CD14-positive monocyte (primary cell): ENCODE measurements at regions not wholly inside any gene's neighbourhood (a gene's known extent, or its start where the extent isn't known, plus 50 kb on each side); places are given as distances from the start of the nearest gene placed in this dataset.

ENCODE experiments used
- DNase-seq, 3 donors: peaks; one replicate each; pipeline ENCODE4 v3.0.0-alpha.2; 2011 to 2022
- H2AFZ ChIP-seq: 2 replicates; pipeline ENCODE4 v1.6.0; 2012; ENCODE audit warnings: mild to moderate bottlenecking, low read depth, low read length, inconsistent platforms; ENCODE audit not compliant: insufficient read depth, poor library complexity, severe bottlenecking
- H3K27ac ChIP-seq, 2 donors: 1 replicate in 1 of 2; 2 replicates in 1 of 2; pipeline ENCODE4 v1.5.1; 2012 to 2013; ENCODE audit warnings: low read length in 2 of 2, control low read depth in 1 of 2, inconsistent platforms in 1 of 2, low read depth in 1 of 2, mild to moderate bottlenecking in 1 of 2
- H3K27me3 ChIP-seq, 2 donors: one replicate each; pipeline versions ENCODE4 v1.6.0 to v1.6.1; 2011 to 2013; ENCODE audit warnings: low read length in 2 of 2; ENCODE audit not compliant: control insufficient read depth in 2 of 2, insufficient read depth in 2 of 2
- H3K36me3 ChIP-seq, 2 donors: replicated peaks in 1 of 2; 1 replicate in 1 of 2; 2 replicates in 1 of 2; pipeline versions ENCODE4 v1.5.1 to v1.6.1; 2012 to 2013; ENCODE audit warnings: low read length in 2 of 2, control low read depth in 1 of 2, inconsistent platforms in 1 of 2, mild to moderate bottlenecking in 1 of 2; ENCODE audit not compliant: insufficient read depth in 2 of 2, control insufficient read depth in 1 of 2
- H3K4me1 ChIP-seq, 2 donors: 1 replicate in 1 of 2; 2 replicates in 1 of 2; pipeline versions ENCODE4 v1.5.1 to v1.6.1; 2012 to 2013; ENCODE audit warnings: low read length in 2 of 2, control low read depth in 1 of 2, inconsistent platforms in 1 of 2, mild to moderate bottlenecking in 1 of 2, moderate library complexity in 1 of 2; ENCODE audit not compliant: insufficient read depth in 2 of 2, control insufficient read depth in 1 of 2
- H3K4me2 ChIP-seq: replicated peaks from 2 replicates; pipeline ENCODE3; 2012; ENCODE audit warnings: low read length, moderate library complexity, mild to moderate bottlenecking; ENCODE audit not compliant: poor library complexity, severe bottlenecking; ENCODE audit errors: extremely low read depth
- H3K4me3 ChIP-seq, 3 experiments: fragments of 200-600 bp in 1 of 3; sonication (generic) in 1 of 3; replicated peaks in 1 of 3; 1 replicate in 2 of 3; 2 replicates in 1 of 3; pipeline ENCODE4 v1.5.1; 2011 to 2013; ENCODE audit warnings: low read length in 3 of 3, mild to moderate bottlenecking in 3 of 3, control low read depth in 2 of 3, low read depth in 2 of 3, inconsistent platforms in 1 of 3, moderate library complexity in 1 of 3
- H3K79me2 ChIP-seq: 2 replicates; pipeline ENCODE4 v1.6.0; 2012; ENCODE audit warnings: mild to moderate bottlenecking, control low read depth, inconsistent platforms, low read length, moderate library complexity; ENCODE audit not compliant: insufficient read depth
- H3K9ac ChIP-seq: 2 replicates; pipeline ENCODE4 v1.6.0; 2017; ENCODE audit warnings: low read length, mild to moderate bottlenecking; ENCODE audit not compliant: insufficient read depth, poor library complexity, severe bottlenecking
- H3K9me3 ChIP-seq, 2 donors: replicated peaks in 1 of 2; 1 replicate in 1 of 2; 2 replicates in 1 of 2; pipeline versions ENCODE4 v1.5.1 to v1.6.1; 2012 to 2013; ENCODE audit warnings: low read length in 2 of 2, control low read depth in 1 of 2; ENCODE audit not compliant: control insufficient read depth in 1 of 2, insufficient read depth in 1 of 2
- H4K20me1 ChIP-seq: 2 replicates; pipeline ENCODE4 v1.6.0; 2012; ENCODE audit warnings: mild to moderate bottlenecking, low read length, control low read depth, moderate library complexity; ENCODE audit not compliant: insufficient read depth
- H3K27ac Mint-ChIP-seq, 7 donors: one replicate each; pipeline ENCODE4 v1.8.0; 2020; ENCODE audit warnings: mild to moderate bottlenecking in 7 of 7, mixed read lengths in 7 of 7, moderate library complexity in 6 of 7, inconsistent platforms in 2 of 7
- H3K27me3 Mint-ChIP-seq, 3 donors: one replicate each; pipeline ENCODE4 v1.8.0; 2021 to 2022; ENCODE audit warnings: low read depth in 3 of 3, mild to moderate bottlenecking in 3 of 3, mixed read lengths in 3 of 3, moderate library complexity in 3 of 3, inconsistent platforms in 1 of 3
- H3K36me3 Mint-ChIP-seq, 2 donors: one replicate each; pipeline ENCODE4 v1.8.0; 2020; ENCODE audit warnings: mixed read lengths in 2 of 2, inconsistent platforms in 1 of 2, mild to moderate bottlenecking in 1 of 2
- H3K4me1 Mint-ChIP-seq: one replicate; pipeline ENCODE4 v1.8.0; 2020; ENCODE audit warnings: mild to moderate bottlenecking, mixed read lengths
- H3K4me3 Mint-ChIP-seq, 2 donors: one replicate each; pipeline ENCODE4 v1.8.0; 2020; ENCODE audit warnings: mild to moderate bottlenecking in 2 of 2, mixed read lengths in 2 of 2, moderate library complexity in 1 of 2
- H3K9me3 Mint-ChIP-seq, 7 donors: one replicate each; pipeline ENCODE4 v1.8.0; 2020 to 2022; ENCODE audit warnings: mixed read lengths in 7 of 7, mild to moderate bottlenecking in 6 of 7, moderate library complexity in 6 of 7, inconsistent platforms in 2 of 7
- WGBS: methylation state at CpG from one replicate; pipeline ENCODE4 v1.1.5; 2013; ENCODE audit warnings: missing lambda C conversion rate; ENCODE audit not compliant: insufficient coverage; 5-methylcytosine and 5-hydroxymethylcytosine counted together
- intact Hi-C, 2 donors: fragments of 100-400 bp; cut with micrococcal nuclease; formaldehyde crosslinking; loops; one replicate each; pipeline versions ENCODE4 v1.15.0 to v1.15.1; 2023
- TF ChIP-seq, protein P1 (sequence below): fragments of 200-600 bp; IDR thresholded peaks from one replicate; pipeline ENCODE4 v1.8.0; 2022; ENCODE audit warnings: antibody characterized with exemption, mild to moderate bottlenecking

DNA sequence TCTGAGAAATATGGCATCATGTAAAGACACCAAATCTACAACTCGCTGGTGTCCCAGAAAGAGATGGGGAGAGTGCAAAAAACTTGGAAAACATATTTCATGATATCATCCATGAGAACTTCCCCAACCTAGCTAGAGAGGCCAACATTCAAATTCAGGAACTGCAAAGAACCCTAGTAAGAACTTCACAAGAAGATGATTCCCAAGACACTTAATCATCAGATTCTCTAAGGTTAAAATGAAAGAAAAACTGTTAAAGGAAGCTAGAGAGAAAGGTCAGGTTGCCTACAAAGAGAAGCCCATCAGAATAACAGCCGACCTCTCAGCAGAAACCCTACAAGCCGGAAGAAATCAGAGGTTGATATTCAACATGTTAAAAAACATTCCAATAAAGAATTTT lies 95.5 kb upstream of the PRLR start:
- peaks cover 7% of the 10 kb centered on the region for H3K4me1 Mint-ChIP-seq
- Histone ChIP-seq H4K20me1 (no peaks in the 10 kb centered on the region), H3K27me3 (no peaks in the 10 kb centered on the region), H3K4me3 (no peak overlapping the region), H3K4me2 (no peak overlapping the region), H3K36me3 (no peaks in the 10 kb centered on the region), H2AFZ (no peak overlapping the region), H3K9ac (no peak overlapping the region), H3K4me1 (no peaks in the 10 kb centered on the region), H3K79me2 (no peaks in the 10 kb centered on the region), H3K27ac (no peak overlapping the region), H3K9me3 (no peaks in the 10 kb centered on the region)
- no peak overlapping the region for H3K4me3 Mint-ChIP-seq
- peak in 1 of 3 donors; percentile 29 for DNase-seq
- intact Hi-C loops, result no loop called here
- TF ChIP-seq, protein P1, sequence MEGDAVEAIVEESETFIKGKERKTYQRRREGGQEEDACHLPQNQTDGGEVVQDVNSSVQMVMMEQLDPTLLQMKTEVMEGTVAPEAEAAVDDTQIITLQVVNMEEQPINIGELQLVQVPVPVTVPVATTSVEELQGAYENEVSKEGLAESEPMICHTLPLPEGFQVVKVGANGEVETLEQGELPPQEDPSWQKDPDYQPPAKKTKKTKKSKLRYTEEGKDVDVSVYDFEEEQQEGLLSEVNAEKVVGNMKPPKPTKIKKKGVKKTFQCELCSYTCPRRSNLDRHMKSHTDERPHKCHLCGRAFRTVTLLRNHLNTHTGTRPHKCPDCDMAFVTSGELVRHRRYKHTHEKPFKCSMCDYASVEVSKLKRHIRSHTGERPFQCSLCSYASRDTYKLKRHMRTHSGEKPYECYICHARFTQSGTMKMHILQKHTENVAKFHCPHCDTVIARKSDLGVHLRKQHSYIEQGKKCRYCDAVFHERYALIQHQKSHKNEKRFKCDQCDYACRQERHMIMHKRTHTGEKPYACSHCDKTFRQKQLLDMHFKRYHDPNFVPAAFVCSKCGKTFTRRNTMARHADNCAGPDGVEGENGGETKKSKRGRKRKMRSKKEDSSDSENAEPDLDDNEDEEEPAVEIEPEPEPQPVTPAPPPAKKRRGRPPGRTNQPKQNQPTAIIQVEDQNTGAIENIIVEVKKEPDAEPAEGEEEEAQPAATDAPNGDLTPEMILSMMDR, result no peak
- WGBS, result no CpG with 5 or more reads among the region's 3 CpGs
- H3K27me3 Mint-ChIP-seq, result peaks cover 0 to 1% (median 0%) of the 10 kb centered on the region in 3 donors
- peaks cover 0 to 3% of the 10 kb centered on the region in 2 donors for H3K36me3 Mint-ChIP-seq
- H3K9me3 Mint-ChIP-seq, result peaks cover 0 to 12% (median 10%) of the 10 kb centered on the region in 7 donors
- peak overlapping the region in 1 of 7 donors; percentile 12 for H3K27ac Mint-ChIP-seq

DNA sequence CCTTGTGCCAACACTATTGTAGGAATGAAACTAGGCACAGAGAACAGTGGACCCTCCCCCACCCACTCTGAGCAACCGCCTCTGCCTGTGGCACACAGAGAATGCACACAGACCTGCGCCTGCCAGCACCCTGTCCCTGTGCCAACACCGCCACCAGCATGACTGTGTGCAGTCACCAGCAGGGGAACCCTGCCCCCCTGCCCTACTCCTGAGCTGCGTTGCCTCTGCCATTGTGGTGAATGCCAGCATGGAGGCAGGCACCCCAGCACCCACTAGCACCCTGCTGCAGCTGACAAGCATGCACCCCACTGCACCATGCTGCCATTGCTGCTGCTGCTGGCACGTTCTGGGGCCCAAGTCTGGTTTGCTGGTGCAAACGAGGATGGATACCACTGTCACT lies 94.4 kb upstream of the PRLR start:
- H3K27me3 Mint-ChIP-seq, result peaks cover 0 to 1% (median 0%) of the 10 kb centered on the region in 3 donors
- H3K4me1 ChIP-seq, result peaks cover 8 to 11% of the 10 kb centered on the region in 2 donors
- TF ChIP-seq, protein P1, result no peak
- H3K36me3 Mint-ChIP-seq, result peaks cover 0 to 3% of the 10 kb centered on the region in 2 donors
- H3K4me1 Mint-ChIP-seq, result peaks cover 16% of the 10 kb centered on the region
- peaks cover 0 to 12% (median 10%) of the 10 kb centered on the region in 7 donors for H3K9me3 Mint-ChIP-seq
- no peak overlapping the region for H3K4me2 ChIP-seq
- H3K79me2 ChIP-seq, result no peaks in the 10 kb centered on the region
- DNase-seq, result no peak
- no peaks in the 10 kb centered on the region for H3K27me3 ChIP-seq
- no peak overlapping the region for H3K27ac ChIP-seq
- H4K20me1 ChIP-seq, result no peaks in the 10 kb centered on the region
- no peak overlapping the region for H3K9ac ChIP-seq
- intact Hi-C loops, result loop anchor here in 1 of 2 donors (5.0 kb wide), 1 partner anchor 68 kb away; no protein-coding TSS in a partner anchor
- no peak overlapping the region for H2AFZ ChIP-seq
- WGBS, result 96% methylated on average over 5 of the region's 6 CpGs
- H3K9me3 ChIP-seq, result no peaks in the 10 kb centered on the region
- H3K4me3 Mint-ChIP-seq, result no peak overlapping the region
- H3K36me3 ChIP-seq, result no peaks in the 10 kb centered on the region
- no peak overlapping the region for H3K4me3 ChIP-seq
- no peak overlapping the region for H3K27ac Mint-ChIP-seq
